Islet of Langerhans (tissue), 1 donor: ENCODE measurements at regions not wholly inside any gene's neighbourhood (a gene's known extent, or its start where the extent isn't known, plus 50 kb on each side); places are given as distances from the start of the nearest gene placed in this dataset.
"Not testable (repeated sequence)": the region's sequence is repeated elsewhere in the genome, so short reads cannot be mapped to it uniquely, and the experiment has no call there.

Experiments used
- FAIRE-seq: peaks from one replicate; lab custom pipeline; 2011; peaks lifted over from hg19 to GRCh38; lab: Jason Lieb, UNC

GRCh38 chr10:121338206-121338980 lies 259.9 kb downstream of the FGFR2 start:
- FAIRE-seq, result no peak

GRCh38 chr10:121339114-121339513 lies 259.1 kb downstream of the FGFR2 start:
- no peak for FAIRE-seq

- no peak for FAIRE-seq
These were observed 257.9 kb downstream of the FGFR2 start for GRCh38 chr10:121340271-121340831.

GRCh38 chr10:121351540-121351939 lies 246.7 kb downstream of the FGFR2 start:
- FAIRE-seq, result no peak

GRCh38 chr10:121352231-121352855 lies 245.9 kb downstream of the FGFR2 start:
- no peak for FAIRE-seq

GRCh38 chr10:121355161-121355560 lies 243.1 kb downstream of the FGFR2 start:
- FAIRE-seq, result no peak

- FAIRE-seq, result no peak
These were observed 242.1 kb downstream of the FGFR2 start for GRCh38 chr10:121356183-121356582.

- FAIRE-seq, result no peak
These were observed 240.8 kb downstream of the FGFR2 start for GRCh38 chr10:121357401-121357800.

- FAIRE-seq, result no peak
These were observed 236.2 kb downstream of the FGFR2 start for GRCh38 chr10:121362026-121362425.

GRCh38 chr10:121365566-121365965 lies 232.7 kb downstream of the FGFR2 start:
- FAIRE-seq, result no peak

GRCh38 chr10:121368347-121369025 lies 229.8 kb downstream of the FGFR2 start:
- FAIRE-seq, result no peak

GRCh38 chr10:121369616-121370015 lies 228.6 kb downstream of the FGFR2 start:
- no peak for FAIRE-seq

- FAIRE-seq, result no peak
These were observed 226.4 kb downstream of the FGFR2 start for GRCh38 chr10:121371836-121372235.

GRCh38 chr10:121373411-121373810 lies 224.8 kb downstream of the FGFR2 start:
- no peak for FAIRE-seq

- no peak for FAIRE-seq
These were observed 224.1 kb downstream of the FGFR2 start for GRCh38 chr10:121374121-121374520.

GRCh38 chr10:121375172-121375571 lies 223.1 kb downstream of the FGFR2 start:
- FAIRE-seq, result no peak

- no peak for FAIRE-seq
These were observed 219.9 kb downstream of the FGFR2 start for GRCh38 chr10:121378251-121378801.

- FAIRE-seq, result no peak
These were observed 219.2 kb downstream of the FGFR2 start for GRCh38 chr10:121379013-121379412.

- no peak for FAIRE-seq
These were observed 218.0 kb downstream of the FGFR2 start for GRCh38 chr10:121380211-121380610.

GRCh38 chr10:121382029-121382520 lies 216.2 kb downstream of the FGFR2 start:
- not testable (repeated sequence) for FAIRE-seq

- FAIRE-seq, result no peak
These were observed 213.1 kb downstream of the FGFR2 start for GRCh38 chr10:121385136-121385535.

- FAIRE-seq, result no peak
These were observed 205.6 kb downstream of the FGFR2 start for GRCh38 chr10:121392657-121393056.

- FAIRE-seq, result no peak
These were observed 204.7 kb downstream of the FGFR2 start for GRCh38 chr10:121393522-121393921.
